ENCODE measurements at regions not wholly inside any gene's neighbourhood (a gene's known extent, or its start where the extent isn't known, plus 50 kb on each side); places are given as distances from the start of the nearest gene placed in this dataset.

DNA sequence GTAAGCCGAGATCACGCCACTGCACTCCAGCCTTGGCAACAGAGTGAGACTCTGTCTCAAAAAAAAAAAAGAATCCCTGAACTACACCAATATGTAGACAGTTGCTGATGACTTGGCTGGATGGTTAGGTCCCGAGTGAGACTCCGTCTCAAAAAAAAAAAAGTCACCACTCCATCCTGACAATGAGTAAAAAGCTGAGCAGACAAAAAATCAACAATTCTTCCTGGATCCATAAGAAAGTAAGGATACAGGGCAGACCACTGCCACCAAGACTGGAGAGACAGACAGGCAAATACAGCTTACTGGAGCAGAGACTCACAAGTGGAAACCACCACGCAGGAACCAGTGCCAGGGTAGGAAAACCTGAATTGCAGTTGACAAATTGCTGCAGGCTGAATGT is 67.1 kb upstream of the ERCC4 start:
- DNase-seq (ENCODE audit: low spot score): no peak
- H3K4me3 Mint-ChIP-seq (ENCODE audit: unreplicated experiment): no peak overlapping the region
- peaks cover 11% of the 10 kb centered on the region for H3K4me1 Mint-ChIP-seq (ENCODE audit: low read depth)
- peaks cover 17% of the 10 kb centered on the region for H3K27me3 Mint-ChIP-seq (ENCODE audit: low read depth)
- H3K9me3 Mint-ChIP-seq (ENCODE audit: low read depth): no peaks in the 10 kb centered on the region
- H3K27ac Mint-ChIP-seq (ENCODE audit: unreplicated experiment): no peak overlapping the region
- TF ChIP-seq, protein P1, sequence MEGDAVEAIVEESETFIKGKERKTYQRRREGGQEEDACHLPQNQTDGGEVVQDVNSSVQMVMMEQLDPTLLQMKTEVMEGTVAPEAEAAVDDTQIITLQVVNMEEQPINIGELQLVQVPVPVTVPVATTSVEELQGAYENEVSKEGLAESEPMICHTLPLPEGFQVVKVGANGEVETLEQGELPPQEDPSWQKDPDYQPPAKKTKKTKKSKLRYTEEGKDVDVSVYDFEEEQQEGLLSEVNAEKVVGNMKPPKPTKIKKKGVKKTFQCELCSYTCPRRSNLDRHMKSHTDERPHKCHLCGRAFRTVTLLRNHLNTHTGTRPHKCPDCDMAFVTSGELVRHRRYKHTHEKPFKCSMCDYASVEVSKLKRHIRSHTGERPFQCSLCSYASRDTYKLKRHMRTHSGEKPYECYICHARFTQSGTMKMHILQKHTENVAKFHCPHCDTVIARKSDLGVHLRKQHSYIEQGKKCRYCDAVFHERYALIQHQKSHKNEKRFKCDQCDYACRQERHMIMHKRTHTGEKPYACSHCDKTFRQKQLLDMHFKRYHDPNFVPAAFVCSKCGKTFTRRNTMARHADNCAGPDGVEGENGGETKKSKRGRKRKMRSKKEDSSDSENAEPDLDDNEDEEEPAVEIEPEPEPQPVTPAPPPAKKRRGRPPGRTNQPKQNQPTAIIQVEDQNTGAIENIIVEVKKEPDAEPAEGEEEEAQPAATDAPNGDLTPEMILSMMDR (IDR thresholded peaks at IDR 0.05): no peak
- no peaks in the 10 kb centered on the region for H3K36me3 Mint-ChIP-seq (ENCODE audit: low read depth)

DNA sequence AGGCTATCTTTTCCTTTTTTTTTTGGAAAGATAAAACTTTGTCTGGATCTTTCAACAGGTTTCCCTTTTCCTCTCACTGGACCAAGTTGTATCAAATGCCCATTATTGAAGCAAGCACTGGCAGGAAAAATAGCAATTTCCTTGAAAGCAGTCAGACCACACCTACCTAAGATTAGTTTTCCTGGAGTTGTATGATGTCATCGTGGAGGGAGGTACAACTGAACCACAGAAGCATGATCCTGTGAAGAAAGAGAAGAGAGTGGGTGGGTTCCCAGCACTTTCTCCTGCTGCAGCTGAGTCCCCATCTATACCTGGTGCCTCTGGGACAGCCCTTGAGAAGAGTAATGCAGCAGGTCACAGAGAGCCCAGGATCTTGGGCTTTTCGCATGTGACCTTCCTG is 63.6 kb upstream of the ERCC4 start:
- Mint-ChIP-seq H3K27me3 (ENCODE audit: low read depth) (peaks cover 27% of the 10 kb centered on the region), H3K4me1 (ENCODE audit: low read depth) (peaks cover 11% of the 10 kb centered on the region), H3K36me3 (ENCODE audit: low read depth) (no peaks in the 10 kb centered on the region), H3K9me3 (ENCODE audit: low read depth) (no peaks in the 10 kb centered on the region), H3K4me3 (ENCODE audit: unreplicated experiment) (no peak overlapping the region), H3K27ac (ENCODE audit: unreplicated experiment) (peak overlapping the region; percentile 58)
- TF ChIP-seq, protein P1 (IDR thresholded peaks at IDR 0.05): no peak
- no peak for DNase-seq (ENCODE audit: low spot score)

DNA sequence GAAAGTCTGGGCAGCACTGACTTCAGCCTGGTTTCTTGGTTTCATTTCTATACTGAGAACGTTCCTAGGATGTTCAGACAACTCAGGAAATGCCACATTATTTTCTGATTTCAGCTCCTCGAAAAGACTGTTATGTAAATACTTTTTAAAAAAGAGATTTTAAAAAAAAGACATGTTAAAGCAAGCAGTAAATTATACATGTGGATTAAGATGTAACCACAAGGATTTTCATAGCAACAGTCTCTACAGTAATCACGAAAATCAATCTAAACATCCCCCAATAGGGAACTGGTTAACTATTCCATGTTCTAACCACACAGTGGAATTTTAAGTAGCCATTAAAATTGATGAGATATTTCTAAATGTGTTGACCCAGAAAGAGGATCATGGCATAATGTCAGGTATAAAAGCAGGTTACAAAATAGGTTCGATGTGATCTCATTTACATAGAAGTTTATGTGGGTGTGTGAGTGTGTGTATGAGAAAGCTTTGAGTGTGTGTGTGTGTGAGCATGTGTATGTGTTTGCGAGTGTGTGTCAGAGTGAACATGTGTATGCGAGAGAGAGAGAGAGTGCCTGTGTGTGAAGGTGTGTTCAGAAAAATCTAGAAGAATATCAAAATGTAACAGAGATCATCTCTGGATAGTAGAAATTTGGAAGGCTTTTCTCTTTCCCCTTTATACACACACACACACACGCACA is 63.0 kb upstream of the ERCC4 start:
- Mint-ChIP-seq H3K4me1 (ENCODE audit: low read depth) (peaks cover 11% of the 10 kb centered on the region), H3K27ac (ENCODE audit: unreplicated experiment) (peak overlapping the region; percentile 58)
- TF ChIP-seq, protein P1 (IDR thresholded peaks at IDR 0.05): no peak

DNA sequence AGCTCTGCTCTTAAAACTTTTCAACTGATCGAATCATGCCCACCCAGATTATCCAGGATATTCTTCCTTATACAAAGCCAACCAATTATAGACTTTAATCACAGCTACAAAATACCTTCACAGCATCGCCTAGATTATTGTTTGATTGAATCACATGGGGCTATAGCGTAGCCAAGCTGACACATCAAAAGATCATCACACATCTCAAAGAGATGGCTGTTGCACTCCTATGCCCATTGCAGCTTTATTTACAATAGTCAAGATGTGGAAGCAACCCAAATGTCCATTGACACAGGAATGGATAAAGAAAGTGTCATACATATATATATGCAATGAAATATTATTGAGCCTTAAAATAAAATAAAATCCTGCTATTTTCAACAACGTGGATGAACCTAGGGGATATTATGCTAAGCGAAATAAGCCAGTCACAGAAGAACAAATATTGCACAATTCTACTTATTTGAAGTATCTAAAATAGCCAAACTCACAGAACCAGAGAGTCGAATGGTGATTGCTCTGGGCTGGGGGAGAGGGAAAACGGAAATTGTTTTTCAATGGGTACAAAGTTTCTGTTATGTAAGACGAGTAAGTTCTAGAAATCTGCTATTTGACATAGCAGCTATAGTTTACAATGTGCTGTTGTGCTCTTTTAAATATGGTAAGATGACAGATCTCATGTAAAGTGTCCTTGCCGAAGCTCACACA is 60.9 kb upstream of the ERCC4 start:
- peaks cover 5% of the 10 kb centered on the region for H3K9me3 Mint-ChIP-seq (ENCODE audit: low read depth)
- TF ChIP-seq, protein P1 (IDR thresholded peaks at IDR 0.05): no peak
- no peak overlapping the region for H3K4me3 Mint-ChIP-seq (ENCODE audit: unreplicated experiment)
- peaks cover 28% of the 10 kb centered on the region for H3K27me3 Mint-ChIP-seq (ENCODE audit: low read depth)
- H3K27ac Mint-ChIP-seq (ENCODE audit: unreplicated experiment): no peak overlapping the region
- peaks cover 11% of the 10 kb centered on the region for H3K4me1 Mint-ChIP-seq (ENCODE audit: low read depth)
- H3K36me3 Mint-ChIP-seq (ENCODE audit: low read depth): no peaks in the 10 kb centered on the region
- no peak for DNase-seq (ENCODE audit: low spot score)

More for the DNA sequence above, 63.0 kb upstream of the ERCC4 start:
- H3K27me3 Mint-ChIP-seq (ENCODE audit: low read depth): peaks cover 27% of the 10 kb centered on the region
- H3K36me3 Mint-ChIP-seq (ENCODE audit: low read depth): no peaks in the 10 kb centered on the region
- H3K9me3 Mint-ChIP-seq (ENCODE audit: low read depth): no peaks in the 10 kb centered on the region
- DNase-seq (ENCODE audit: low spot score): no peak
- H3K4me3 Mint-ChIP-seq (ENCODE audit: unreplicated experiment): no peak overlapping the region

DNA sequence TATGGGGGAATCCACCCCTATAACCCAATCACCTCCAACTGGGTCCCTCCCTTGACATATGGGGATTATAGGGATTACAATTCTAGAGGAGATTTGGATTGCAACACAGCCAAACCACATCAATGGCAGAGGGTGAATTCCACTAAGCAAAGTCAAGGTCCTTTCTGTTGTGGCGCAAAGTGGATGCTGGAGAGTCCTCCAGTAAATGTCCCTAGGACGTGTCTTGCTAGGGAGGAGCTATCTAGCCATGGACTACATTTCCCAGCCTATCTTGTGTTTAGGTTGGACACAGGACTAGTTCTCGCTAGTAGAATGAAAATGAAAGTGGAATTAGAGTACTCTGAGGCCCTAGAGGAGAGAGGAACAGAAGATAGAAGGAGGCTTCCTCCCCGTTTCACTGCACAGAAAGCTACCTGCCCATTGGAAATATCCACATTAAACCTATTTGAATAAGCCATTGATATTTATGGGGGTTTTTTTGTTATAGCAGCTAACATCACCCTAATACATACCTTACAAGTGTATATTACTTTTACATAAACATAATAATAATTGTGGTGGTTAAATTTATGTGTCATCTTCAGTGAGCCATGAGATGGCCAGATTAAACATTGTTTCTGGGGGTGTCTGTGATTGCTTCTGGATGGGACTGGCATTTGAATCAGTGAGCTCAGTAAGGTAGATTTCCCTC is 56.7 kb upstream of the ERCC4 start:
- peaks cover 31% of the 10 kb centered on the region for H3K27me3 Mint-ChIP-seq (ENCODE audit: low read depth)
- H3K4me3 Mint-ChIP-seq (ENCODE audit: unreplicated experiment): no peak overlapping the region
- DNase-seq (ENCODE audit: low spot score): no peak

More for the DNA sequence above, 56.7 kb upstream of the ERCC4 start:
- Mint-ChIP-seq H3K27ac (ENCODE audit: unreplicated experiment) (no peak overlapping the region), H3K4me1 (ENCODE audit: low read depth) (no peaks in the 10 kb centered on the region), H3K36me3 (ENCODE audit: low read depth) (no peaks in the 10 kb centered on the region), H3K9me3 (ENCODE audit: low read depth) (peaks cover 5% of the 10 kb centered on the region)
- TF ChIP-seq, protein P1 (IDR thresholded peaks at IDR 0.05): no peak
